HCT116 (cell line): ENCODE measurements at regions not wholly inside any gene's neighbourhood (a gene's known extent, or its start where the extent isn't known, plus 50 kb on each side); places are given as distances from the start of the nearest gene placed in this dataset.

Experiments
- ATAC-seq: fragments of 200-7000 bp; cut with Tn5 transposase; 2 replicates; pipeline ENCODE4 v1.9.1; 2020; ENCODE audit warnings: mild to moderate bottlenecking, moderate library complexity
- BruUV-seq: library from RNA; stranded (reverse); fragments of 400-500 nt; replicated peaks from 2 replicates; lab custom pipeline; 2021; lab: Mats Ljungman, UMichigan
- CTCF ChIA-PET: fragments of 300-600 bp; sonication (Branson Sonifier 250); formaldehyde crosslinking; loops from one replicate; lab custom pipeline; 2021; ENCODE audit warnings: antibody characterized with exemption; lab: Charles Lee
- POLR2A ChIA-PET: fragments of 300-600, 350-600 bp; sonication (Branson Sonifier 250); formaldehyde crosslinking; loops from one replicate; lab custom pipeline; 2021; ENCODE audit warnings: antibody characterized with exemption; lab: Charles Lee
- RAD21 ChIA-PET, 2 experiments: fragments of 300-600 bp; sonication (Branson Sonifier 250); formaldehyde crosslinking; loops; one replicate each; lab custom pipeline; 2023; ENCODE audit warnings: low total read pairs in 2 of 2; ENCODE audit not compliant: uncharacterized antibody in 2 of 2, unreplicated experiment in 2 of 2, low non-redundant PET in 1 of 2; lab: Charles Lee
- DNase-seq: peaks from one replicate; pipeline ENCODE4 v3.0.0-alpha.2; 2010; ENCODE audit warnings: low read depth, low spot score
- H2AFZ ChIP-seq: fragments of 200-600 bp; shearing (Covaris generic), sonication (generic); 2 replicates; pipeline ENCODE4 v1.6.1; 2017; ENCODE audit warnings: low read depth, mixed run types, mixed read lengths, antibody characterized with exemption, low read length; ENCODE audit not compliant: poor library complexity, severe bottlenecking
- H3K27ac ChIP-seq: 2 replicates; pipeline ENCODE4 v1.5.1; 2012; ENCODE audit warnings: low read depth, low read length
- H3K27me3 ChIP-seq: fragments of 200-600 bp; sonication (generic); 2 replicates; pipeline ENCODE4 v1.6.1; 2016; ENCODE audit warnings: mixed run types, low read length, mixed read lengths; ENCODE audit not compliant: insufficient read depth
- H3K36me3 ChIP-seq, 2 experiments: fragments of 200-500 bp in 1 of 2; fragments of 200-600 bp in 1 of 2; sonication (Bioruptor generic) in 1 of 2; sonication (generic) in 1 of 2; 2 replicates each; pipeline versions ENCODE4 v1.5.1 to v1.6.1; 2014 to 2016; ENCODE audit warnings: low read length in 2 of 2, inconsistent platforms in 1 of 2, mixed read lengths in 1 of 2, mixed run types in 1 of 2; ENCODE audit not compliant: insufficient read depth in 2 of 2, control insufficient read depth in 1 of 2
- H3K4me1 ChIP-seq, 2 experiments: fragments of 200-600 bp in 1 of 2; sonication (generic) in 1 of 2; 2 replicates each; pipeline versions ENCODE4 v1.5.1 to v1.6.1; 2012 to 2017; ENCODE audit warnings: low read length in 2 of 2, inconsistent platforms in 1 of 2, mild to moderate bottlenecking in 1 of 2, mixed read lengths in 1 of 2, mixed run types in 1 of 2, moderate library complexity in 1 of 2; ENCODE audit not compliant: insufficient read depth in 2 of 2, control insufficient read depth in 1 of 2
- H3K4me2 ChIP-seq: fragments of 200-600 bp; sonication (generic); 2 replicates; pipeline ENCODE4 v1.6.1; 2017; ENCODE audit warnings: mixed run types, low read length, mixed read lengths
- H3K4me3 ChIP-seq, 2 experiments: fragments of 200-600 bp in 1 of 2; sonication (generic) in 1 of 2; replicated peaks in 1 of 2; 2 replicates each; pipeline ENCODE4 v1.5.1; 2011 to 2016; ENCODE audit warnings: low read length in 2 of 2, control low read depth in 1 of 2, low read depth in 1 of 2, mild to moderate bottlenecking in 1 of 2, mixed read lengths in 1 of 2, mixed run types in 1 of 2
- H3K79me2 ChIP-seq: fragments of 200-600 bp; sonication (generic); 2 replicates; pipeline ENCODE4 v1.6.1; 2017; ENCODE audit warnings: mild to moderate bottlenecking, mixed run types, low read length, moderate library complexity, mixed read lengths; ENCODE audit not compliant: insufficient read depth
- H3K9ac ChIP-seq: fragments of 200-600 bp; sonication (generic); 2 replicates; pipeline ENCODE4 v1.6.1; 2016; ENCODE audit warnings: low read length, mixed read lengths
- H3K9me2 ChIP-seq: fragments of 200-600 bp; sonication (generic), shearing (Covaris generic); 2 replicates; pipeline ENCODE4 v1.6.1; 2017; ENCODE audit warnings: mixed run types, mild to moderate bottlenecking, moderate library complexity; ENCODE audit not compliant: insufficient read depth
- H3K9me3 ChIP-seq, 2 experiments: fragments of 200-500 bp in 1 of 2; fragments of 200-600 bp in 1 of 2; sonication (Bioruptor generic) in 1 of 2; sonication (generic) in 1 of 2; 2 replicates each; pipeline ENCODE4 v1.6.1; 2014 to 2017; ENCODE audit warnings: low read length in 2 of 2, mixed read lengths in 2 of 2, inconsistent platforms in 1 of 2, low read depth in 1 of 2, mild to moderate bottlenecking in 1 of 2, mixed run types in 1 of 2, moderate library complexity in 1 of 2; ENCODE audit not compliant: control insufficient read depth in 1 of 2, insufficient read depth in 1 of 2
- H4K20me1 ChIP-seq: fragments of 200-600 bp; sonication (generic), shearing (Covaris generic); 2 replicates; pipeline ENCODE4 v1.6.1; 2017; ENCODE audit warnings: mixed run types, mild to moderate bottlenecking, moderate library complexity; ENCODE audit not compliant: insufficient read depth
- CTCF ChIP-seq, 3 experiments: fragments of 200-600 bp in 1 of 3; sonication (generic) in 1 of 3; IDR thresholded peaks in 2 of 3; conservative IDR thresholded peaks in 1 of 3; 2 replicates each; pipeline ENCODE4 v1.5.1; 2012 to 2017; ENCODE audit warnings: low read depth in 2 of 3, low read length in 2 of 3, antibody characterized with exemption in 1 of 3, borderline replicate concordance in 1 of 3, control low read depth in 1 of 3, mild to moderate bottlenecking in 1 of 3, mixed read lengths in 1 of 3, mixed run types in 1 of 3, moderate library complexity in 1 of 3; ENCODE audit not compliant: insufficient read depth in 1 of 3
- EZH2phosphoT487 ChIP-seq: fragments of 200-600 bp; IDR thresholded peaks from 2 replicates; pipeline ENCODE4 v1.6.1; 2018; ENCODE audit warnings: antibody characterized with exemption, borderline replicate concordance
- FOSL1 ChIP-seq: IDR thresholded peaks from 2 replicates; pipeline ENCODE4 v1.6.1; 2012; ENCODE audit warnings: low read depth
- POLR2A ChIP-seq: IDR thresholded peaks from 2 replicates; pipeline ENCODE4 v1.7.0; 2011; ENCODE audit warnings: borderline replicate concordance; ENCODE audit not compliant: insufficient read depth, insufficient read length; ENCODE audit errors: extremely low read depth
- RAD21 ChIP-seq: IDR thresholded peaks from 2 replicates; pipeline ENCODE4 v1.6.1; 2012; ENCODE audit warnings: low read depth, mild to moderate bottlenecking
- SIN3A ChIP-seq: IDR thresholded peaks from 2 replicates; pipeline ENCODE4 v1.6.1; 2012; ENCODE audit warnings: low read depth
- TCF7L2 ChIP-seq: IDR thresholded peaks from 2 replicates; pipeline ENCODE4 v1.7.0; 2011; ENCODE audit warnings: borderline replicate concordance, inconsistent platforms; ENCODE audit not compliant: insufficient read depth, insufficient read length; ENCODE audit errors: extremely low read depth
- ZBTB33 ChIP-seq: IDR thresholded peaks from 2 replicates; pipeline ENCODE4 v1.6.1; 2011; ENCODE audit warnings: mild to moderate bottlenecking, low read length, moderate library complexity; ENCODE audit not compliant: insufficient replicate concordance; ENCODE audit errors: extremely low read depth
- intact Hi-C: fragments of 100-400 bp; cut with micrococcal nuclease; formaldehyde crosslinking; loops from 2 replicates; pipeline ENCODE4 v1.10.0; 2022

DNA sequence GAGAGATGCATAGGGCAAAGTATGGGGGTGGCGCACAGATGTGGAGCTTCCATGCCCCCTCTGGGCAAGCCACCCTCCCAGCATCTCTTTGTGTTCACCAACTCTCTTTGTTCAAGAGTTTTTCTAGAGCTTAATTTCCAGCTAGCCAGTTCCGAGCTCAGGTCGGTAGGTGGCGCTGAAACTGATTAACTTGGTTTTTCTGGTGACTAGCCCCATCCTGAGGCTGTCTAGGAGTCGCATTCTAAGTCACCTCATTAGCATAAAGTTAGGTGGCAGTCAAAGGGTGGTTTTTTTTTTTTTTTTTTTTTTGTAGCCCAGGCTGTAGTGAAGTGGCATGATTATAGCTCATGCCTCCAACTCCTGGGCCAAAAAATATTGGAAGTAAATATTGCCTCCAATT lies 476.4 kb downstream of the KDM4C start:
- H3K4me2 ChIP-seq: no peak overlapping the region
- DNase-seq: peak; percentile 41
- no peaks in the 10 kb centered on the region for H3K9me2 ChIP-seq
- no peak overlapping the region for H3K9ac ChIP-seq
- H4K20me1 ChIP-seq: no peaks in the 10 kb centered on the region
- H3K9me3 ChIP-seq: no peaks in the 10 kb centered on the region
- peaks cover 14% of the 10 kb centered on the region; the same call in 1 of the 2 replicates for H3K27me3 ChIP-seq
- H3K4me3 ChIP-seq: no peak overlapping the region
- H2AFZ ChIP-seq: no peak overlapping the region
- intact Hi-C loops: loop anchor here (10.0 kb wide), 3 partner anchors 59 to 399 kb away; no protein-coding TSS in a partner anchor
- BruUV-seq: no TSS peak
- RAD21 ChIA-PET: interaction anchor here (0.6 to 0.7 kb wide), 2 partner anchors 90 to 181 kb away, joined by 3 to 5 read pairs; no protein-coding TSS in a partner anchor
- no peak overlapping the region for H3K27ac ChIP-seq
- CTCF ChIA-PET: interaction anchor here (0.7 to 1.3 kb wide), 11 partner anchors 10 to 407 kb away, joined by 3 to 9 read pairs (median 4); no protein-coding TSS in a partner anchor
- no peaks in the 10 kb centered on the region for H3K4me1 ChIP-seq
- peak; percentile 54 for TF ChIP-seq RAD21
- TF ChIP-seq FOSL1: no peak
- peak; percentile 77 to 97 (median 78) for TF ChIP-seq CTCF (IDR thresholded peaks at IDR 0.05 in 2 of 3, conservative IDR thresholded peaks at IDR 0.05 in 1 of 3; ENCODE audit: borderline replicate concordance in 1 of 3, insufficient read depth in 1 of 3, low read depth in 2 of 3, low read length in 2 of 3)
- H3K36me3 ChIP-seq: no peaks in the 10 kb centered on the region
- ATAC-seq: peak; percentile 95
- POLR2A ChIA-PET: interaction anchor here (0.7 kb wide), 1 partner anchor 11 kb away, joined by 3 read pairs; no protein-coding TSS in a partner anchor
- H3K79me2 ChIP-seq: no peaks in the 10 kb centered on the region

DNA sequence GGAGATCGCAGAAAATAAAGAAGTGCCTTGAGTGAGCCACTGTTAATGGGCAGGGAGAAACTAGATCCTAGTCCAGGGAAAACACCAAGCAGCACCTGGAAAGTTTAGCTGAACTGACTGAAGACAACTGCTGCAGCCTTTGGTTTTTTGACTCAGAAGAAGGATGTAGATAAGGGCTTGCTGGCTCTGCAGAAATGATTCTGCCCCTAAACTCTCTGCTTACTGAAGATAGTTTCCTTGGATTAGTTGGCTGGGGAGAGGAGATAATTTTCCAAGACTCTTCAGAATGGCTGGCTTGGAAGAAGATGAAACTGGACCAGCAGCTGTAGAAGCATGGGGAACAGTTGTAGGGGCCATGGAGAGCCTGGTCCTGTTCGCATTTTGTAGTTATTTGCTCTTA lies 471.8 kb downstream of the KDM4C start:
- H3K4me3 ChIP-seq: no peak overlapping the region
- intact Hi-C loops: no loop called here
- BruUV-seq: no TSS peak
- no peaks in the 10 kb centered on the region for H4K20me1 ChIP-seq
- H3K4me1 ChIP-seq: no peaks in the 10 kb centered on the region
- RAD21 ChIA-PET: no interaction called here
- H3K4me2 ChIP-seq: no peak overlapping the region
- ATAC-seq (no peak), DNase-seq (no peak)
- H3K27me3 ChIP-seq: peaks cover 25% of the 10 kb centered on the region; the same call in 1 of the 2 replicates
- H3K36me3 ChIP-seq: no peaks in the 10 kb centered on the region
- no peak overlapping the region for H2AFZ ChIP-seq
- no peaks in the 10 kb centered on the region for H3K9me2 ChIP-seq
- no peak overlapping the region for H3K9ac ChIP-seq
- no peak overlapping the region for H3K27ac ChIP-seq
- TF ChIP-seq ZBTB33: no peak
- TF ChIP-seq EZH2phosphoT487: no peak
- no peak for TF ChIP-seq TCF7L2
- TF ChIP-seq POLR2A: no peak
- no peak for TF ChIP-seq SIN3A
- CTCF ChIA-PET: no interaction called here
- H3K9me3 ChIP-seq: no peaks in the 10 kb centered on the region
- POLR2A ChIA-PET: no interaction called here
- no peaks in the 10 kb centered on the region for H3K79me2 ChIP-seq
